Endothelial cell of umbilical vein (primary cell): ENCODE measurements at regions not wholly inside any gene's neighbourhood (a gene's known extent, or its start where the extent isn't known, plus 50 kb on each side); places are given as distances from the start of the nearest gene placed in this dataset.

Experiments
- BruUV-seq: library from RNA; stranded (reverse); fragments of 400-500 nt; replicated peaks from 2 replicates; lab custom pipeline; 2021; lab: Mats Ljungman, UMichigan
- CTCF ChIA-PET: fragments of 300-600, 350-600 bp; sonication (Branson Sonifier 250); formaldehyde crosslinking; loops from one replicate; lab custom pipeline; 2021; ENCODE audit warnings: antibody characterized with exemption, inconsistent platforms; lab: Charles Lee
- POLR2A ChIA-PET: fragments of 300-600, 350-600 bp; sonication (Branson Sonifier 250); formaldehyde crosslinking; loops from one replicate; lab custom pipeline; 2021; ENCODE audit warnings: antibody characterized with exemption, inconsistent platforms; lab: Charles Lee
- DNase-seq: peaks from one replicate; pipeline ENCODE4 v3.0.0-alpha.2; 2011; ENCODE audit warnings: low read depth, low spot score
- FAIRE-seq: peaks from 2 replicates; lab custom pipeline; 2011; peaks lifted over from hg19 to GRCh38; lab: Jason Lieb, UNC
- H2AFZ ChIP-seq: 2 replicates; pipeline ENCODE4 v1.6.0; 2012; ENCODE audit warnings: low read depth, low read length, control low read depth, inconsistent platforms
- H3K27ac ChIP-seq: 2 replicates; pipeline ENCODE4 v1.5.1; 2011; ENCODE audit warnings: low read depth, mild to moderate bottlenecking, control low read depth, low read length, moderate library complexity; ENCODE audit not compliant: insufficient read depth
- H3K27me3 ChIP-seq, 2 experiments: 2 replicates each; pipeline versions ENCODE4 v1.6.0 to v1.6.1; 2011; ENCODE audit warnings: low read length in 2 of 2, mixed read lengths in 1 of 2; ENCODE audit not compliant: control insufficient read depth in 2 of 2, insufficient read depth in 2 of 2
- H3K36me3 ChIP-seq, 2 experiments: 2 replicates in 1 of 2; 3 replicates in 1 of 2; pipeline ENCODE4 v1.5.1; 2011; ENCODE audit warnings: low read length in 2 of 2, mild to moderate bottlenecking in 1 of 2, moderate library complexity in 1 of 2; ENCODE audit not compliant: control insufficient read depth in 2 of 2, insufficient read depth in 2 of 2; ENCODE audit errors: extremely low read depth in 1 of 2
- H3K4me1 ChIP-seq: 3 replicates; pipeline ENCODE4 v1.5.1; 2011; ENCODE audit warnings: mild to moderate bottlenecking, low read length; ENCODE audit not compliant: control insufficient read depth, insufficient read depth; ENCODE audit errors: extremely low read depth
- H3K4me2 ChIP-seq: 2 replicates; pipeline ENCODE4 v1.6.1; 2011; ENCODE audit warnings: low read length, control low read depth, mixed read lengths; ENCODE audit not compliant: insufficient read depth
- H3K4me3 ChIP-seq, 3 experiments: fragments of 200-600 bp in 1 of 3; sonication (generic), shearing (Covaris generic) in 1 of 3; replicated peaks in 1 of 3; 2 replicates each; pipeline ENCODE4 v1.5.1; 2011 to 2016; ENCODE audit warnings: control low read depth in 3 of 3, low read length in 3 of 3, mild to moderate bottlenecking in 2 of 3, inconsistent platforms in 1 of 3, low read depth in 1 of 3, moderate library complexity in 1 of 3; ENCODE audit not compliant: insufficient read depth in 1 of 3
- H3K79me2 ChIP-seq: 2 replicates; pipeline ENCODE4 v1.6.0; 2012; ENCODE audit warnings: low read length, inconsistent platforms; ENCODE audit not compliant: control insufficient read depth, insufficient read depth
- H3K9ac ChIP-seq: replicated peaks from 2 replicates; pipeline ENCODE3; 2011; ENCODE audit warnings: low read length, control low read depth; ENCODE audit not compliant: insufficient read depth; ENCODE audit errors: extremely low read depth
- H3K9me1 ChIP-seq: replicated peaks from 3 replicates; pipeline ENCODE4 v1.6.0; 2011; ENCODE audit warnings: mild to moderate bottlenecking, low read length; ENCODE audit not compliant: control insufficient read depth, insufficient read depth; ENCODE audit errors: extremely low read depth
- H3K9me3 ChIP-seq: replicated peaks from 2 replicates; pipeline ENCODE4 v1.5.1; 2012; ENCODE audit warnings: low read length, inconsistent platforms; ENCODE audit not compliant: control insufficient read depth, insufficient read depth
- H4K20me1 ChIP-seq: replicated peaks from 2 replicates; pipeline ENCODE3; 2011; ENCODE audit warnings: mild to moderate bottlenecking, low read length; ENCODE audit not compliant: control insufficient read depth, insufficient read depth; ENCODE audit errors: extremely low read depth
- EZH2 ChIP-seq: IDR thresholded peaks from 2 replicates; pipeline ENCODE4 v1.6.1; 2012; ENCODE audit warnings: borderline replicate concordance, low read depth, mild to moderate bottlenecking, moderate library complexity, low read length, inconsistent platforms; ENCODE audit not compliant: severe bottlenecking
- FOS ChIP-seq: IDR thresholded peaks from 2 replicates; pipeline ENCODE4 v1.6.1; 2011; ENCODE audit warnings: mild to moderate bottlenecking, low read length, moderate library complexity, borderline replicate concordance; ENCODE audit not compliant: insufficient read depth
- GATA2 ChIP-seq: IDR thresholded peaks from 2 replicates; pipeline ENCODE4 v1.7.0; 2011; ENCODE audit warnings: low read depth, mild to moderate bottlenecking, moderate library complexity, mixed read lengths, low read length; ENCODE audit not compliant: insufficient read length, insufficient read depth
- JUN ChIP-seq: IDR thresholded peaks from 2 replicates; pipeline ENCODE4 v1.6.1; 2011; ENCODE audit warnings: borderline replicate concordance, low read depth; ENCODE audit not compliant: insufficient read length, insufficient read depth
- MAX ChIP-seq: IDR thresholded peaks from 2 replicates; pipeline ENCODE4 v1.6.1; 2011; ENCODE audit not compliant: insufficient read depth, insufficient read length
- MYC ChIP-seq: IDR thresholded peaks from one replicate; pipeline ENCODE4 v1.6.1; 2011; ENCODE audit warnings: mild to moderate bottlenecking, low read depth, low read length
- POLR2A ChIP-seq: IDR thresholded peaks from 2 replicates; pipeline ENCODE4 v1.6.1; 2012; ENCODE audit warnings: low read depth, mild to moderate bottlenecking, control low read depth, low read length
- POLR2AphosphoS5 ChIP-seq: IDR thresholded peaks from 2 replicates; pipeline ENCODE4 v1.6.1; 2012; ENCODE audit warnings: low read depth, mild to moderate bottlenecking, control low read depth, low read length, moderate library complexity; ENCODE audit not compliant: insufficient read depth
- dilution Hi-C: fragments of 300-500 bp; cut with MboI; formaldehyde crosslinking; loops from one replicate; pipeline ENCODE4 v1.15.0; 2019; ENCODE audit warnings: low sequenced_read_pairs; ENCODE audit not compliant: extremely low pct_ligation_motif_present
- intact Hi-C: fragments of 100-400 bp; cut with micrococcal nuclease; formaldehyde crosslinking; loops from one replicate; pipeline ENCODE4 v1.10.0; 2022
- TF ChIP-seq, protein P1 (sequence below), 2 donors: IDR thresholded peaks; 1 replicate in 1 of 2; 2 replicates in 1 of 2; pipeline ENCODE4 v1.5.1; 2011; ENCODE audit warnings: low read length in 2 of 2, mild to moderate bottlenecking in 2 of 2, moderate library complexity in 2 of 2, control low read depth in 1 of 2, inconsistent platforms in 1 of 2, low read depth in 1 of 2; ENCODE audit not compliant: insufficient read depth in 1 of 2; ENCODE audit errors: extremely low read depth in 1 of 2

- no peaks in the 10 kb centered on the region for H3K79me2 ChIP-seq
- no peak overlapping the region for H3K27ac ChIP-seq
- intact Hi-C loops: no loop called here
- H2AFZ ChIP-seq: no peak overlapping the region
- TF ChIP-seq GATA2 (no peak), MYC (no peak), FOS (no peak), POLR2A (no peak), EZH2 (no peak), MAX (no peak), POLR2AphosphoS5 (no peak), JUN (no peak)
- TF ChIP-seq, protein P1, sequence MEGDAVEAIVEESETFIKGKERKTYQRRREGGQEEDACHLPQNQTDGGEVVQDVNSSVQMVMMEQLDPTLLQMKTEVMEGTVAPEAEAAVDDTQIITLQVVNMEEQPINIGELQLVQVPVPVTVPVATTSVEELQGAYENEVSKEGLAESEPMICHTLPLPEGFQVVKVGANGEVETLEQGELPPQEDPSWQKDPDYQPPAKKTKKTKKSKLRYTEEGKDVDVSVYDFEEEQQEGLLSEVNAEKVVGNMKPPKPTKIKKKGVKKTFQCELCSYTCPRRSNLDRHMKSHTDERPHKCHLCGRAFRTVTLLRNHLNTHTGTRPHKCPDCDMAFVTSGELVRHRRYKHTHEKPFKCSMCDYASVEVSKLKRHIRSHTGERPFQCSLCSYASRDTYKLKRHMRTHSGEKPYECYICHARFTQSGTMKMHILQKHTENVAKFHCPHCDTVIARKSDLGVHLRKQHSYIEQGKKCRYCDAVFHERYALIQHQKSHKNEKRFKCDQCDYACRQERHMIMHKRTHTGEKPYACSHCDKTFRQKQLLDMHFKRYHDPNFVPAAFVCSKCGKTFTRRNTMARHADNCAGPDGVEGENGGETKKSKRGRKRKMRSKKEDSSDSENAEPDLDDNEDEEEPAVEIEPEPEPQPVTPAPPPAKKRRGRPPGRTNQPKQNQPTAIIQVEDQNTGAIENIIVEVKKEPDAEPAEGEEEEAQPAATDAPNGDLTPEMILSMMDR (IDR thresholded peaks at IDR 0.05; ENCODE audit: extremely low read depth in 1 of 2, insufficient read depth in 1 of 2, low read depth in 1 of 2, low read length in 2 of 2): no peak
- BruUV-seq: no TSS peak
- DNase-seq (no peak), FAIRE-seq (no peak)
- CTCF ChIA-PET: no interaction called here
- no peaks in the 10 kb centered on the region for H4K20me1 ChIP-seq
- H3K4me1 ChIP-seq: no peaks in the 10 kb centered on the region
- no peak overlapping the region for H3K4me2 ChIP-seq
- no peaks in the 10 kb centered on the region for H3K36me3 ChIP-seq
- H3K9ac ChIP-seq: no peak overlapping the region
- POLR2A ChIA-PET: no interaction called here
- peaks cover 0 to 2% of the 10 kb centered on the region in 2 experiments for H3K27me3 ChIP-seq
- dilution Hi-C loops: loop anchor here (25.0 kb wide), 1 partner anchor 132 kb away; no protein-coding TSS in a partner anchor
- H3K9me1 ChIP-seq: no peaks in the 10 kb centered on the region
- no peaks in the 10 kb centered on the region for H3K9me3 ChIP-seq
- no peak overlapping the region for H3K4me3 ChIP-seq
These were observed 50.7 kb upstream of the SLC22A11 start for GRCh38 chr11:64504999-64505398.
